GM12878 (cell line): ENCODE measurements at regions not wholly inside any gene's neighbourhood (a gene's known extent, or its start where the extent isn't known, plus 50 kb on each side); places are given as distances from the start of the nearest gene placed in this dataset.

Source experiments
- HDAC6 ChIP-seq: fragments of 200-600 bp; sonication (generic); IDR thresholded peaks from one replicate; pipeline ENCODE4 v1.8.0; 2017; ENCODE audit warnings: antibody characterized with exemption; ENCODE audit not compliant: unreplicated experiment
- SIX5 ChIP-seq: IDR thresholded peaks from 2 replicates; pipeline ENCODE4 v1.6.1; 2011; ENCODE audit warnings: mild to moderate bottlenecking, low read depth, low read length, moderate library complexity; ENCODE audit not compliant: severe bottlenecking
- TAF1 ChIP-seq: IDR thresholded peaks from 2 replicates; pipeline ENCODE4 v1.6.1; 2011; ENCODE audit warnings: mild to moderate bottlenecking, low read depth, low read length, borderline replicate concordance
- TF ChIP-seq, protein P1 (sequence below): fragments of 450-650 bp; IDR thresholded peaks from 2 replicates; pipeline ENCODE4 v1.6.1; 2018; ENCODE audit warnings: borderline replicate concordance, mild to moderate bottlenecking; ENCODE audit not compliant: partially characterized antibody
- TF ChIP-seq, protein P2 (sequence below), 3 experiments: IDR thresholded peaks in 2 of 3; conservative IDR thresholded peaks in 1 of 3; 2 replicates each; pipeline ENCODE4 v1.5.1; 2011; ENCODE audit warnings: low read depth in 3 of 3, low read length in 3 of 3, mild to moderate bottlenecking in 3 of 3, control low read depth in 2 of 3, moderate library complexity in 2 of 3, inconsistent platforms in 1 of 3, mixed read lengths in 1 of 3; ENCODE audit not compliant: control insufficient read depth in 2 of 3, insufficient read depth in 1 of 3; ENCODE audit errors: extremely low read depth in 1 of 3

DNA sequence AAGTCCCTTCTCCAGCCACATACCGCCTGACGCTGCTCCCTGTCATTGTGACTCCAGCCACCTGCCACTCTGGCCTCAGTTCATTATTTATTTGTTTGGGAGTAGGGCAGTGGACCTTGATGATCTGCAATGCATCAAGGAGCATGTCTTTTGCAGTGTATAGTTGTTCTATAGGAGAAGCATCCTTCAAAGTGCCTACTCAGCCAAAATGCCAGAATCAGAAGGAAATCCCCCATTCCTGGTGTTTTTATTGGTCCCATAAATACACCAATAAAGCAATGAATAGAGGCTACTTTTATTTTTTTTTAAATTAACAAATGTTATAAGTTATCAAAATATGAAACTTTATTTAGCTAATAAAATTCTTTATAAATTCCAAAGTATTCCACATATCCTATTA is 123.8 kb upstream of the NSMCE3 start:
- TF ChIP-seq SIX5 = no peak
- no peak for TF ChIP-seq HDAC6
- TF ChIP-seq, protein P1, sequence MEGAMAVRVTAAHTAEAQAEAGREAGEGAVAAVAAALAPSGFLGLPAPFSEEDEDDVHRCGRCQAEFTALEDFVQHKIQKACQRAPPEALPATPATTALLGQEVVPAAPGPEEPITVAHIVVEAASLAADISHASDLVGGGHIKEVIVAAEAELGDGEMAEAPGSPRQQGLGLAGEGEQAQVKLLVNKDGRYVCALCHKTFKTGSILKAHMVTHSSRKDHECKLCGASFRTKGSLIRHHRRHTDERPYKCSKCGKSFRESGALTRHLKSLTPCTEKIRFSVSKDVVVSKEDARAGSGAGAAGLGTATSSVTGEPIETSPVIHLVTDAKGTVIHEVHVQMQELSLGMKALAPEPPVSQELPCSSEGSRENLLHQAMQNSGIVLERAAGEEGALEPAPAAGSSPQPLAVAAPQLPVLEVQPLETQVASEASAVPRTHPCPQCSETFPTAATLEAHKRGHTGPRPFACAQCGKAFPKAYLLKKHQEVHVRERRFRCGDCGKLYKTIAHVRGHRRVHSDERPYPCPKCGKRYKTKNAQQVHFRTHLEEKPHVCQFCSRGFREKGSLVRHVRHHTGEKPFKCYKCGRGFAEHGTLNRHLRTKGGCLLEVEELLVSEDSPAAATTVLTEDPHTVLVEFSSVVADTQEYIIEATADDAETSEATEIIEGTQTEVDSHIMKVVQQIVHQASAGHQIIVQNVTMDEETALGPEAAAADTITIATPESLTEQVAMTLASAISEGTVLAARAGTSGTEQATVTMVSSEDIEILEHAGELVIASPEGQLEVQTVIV = no peak
- TF ChIP-seq, protein P2, sequence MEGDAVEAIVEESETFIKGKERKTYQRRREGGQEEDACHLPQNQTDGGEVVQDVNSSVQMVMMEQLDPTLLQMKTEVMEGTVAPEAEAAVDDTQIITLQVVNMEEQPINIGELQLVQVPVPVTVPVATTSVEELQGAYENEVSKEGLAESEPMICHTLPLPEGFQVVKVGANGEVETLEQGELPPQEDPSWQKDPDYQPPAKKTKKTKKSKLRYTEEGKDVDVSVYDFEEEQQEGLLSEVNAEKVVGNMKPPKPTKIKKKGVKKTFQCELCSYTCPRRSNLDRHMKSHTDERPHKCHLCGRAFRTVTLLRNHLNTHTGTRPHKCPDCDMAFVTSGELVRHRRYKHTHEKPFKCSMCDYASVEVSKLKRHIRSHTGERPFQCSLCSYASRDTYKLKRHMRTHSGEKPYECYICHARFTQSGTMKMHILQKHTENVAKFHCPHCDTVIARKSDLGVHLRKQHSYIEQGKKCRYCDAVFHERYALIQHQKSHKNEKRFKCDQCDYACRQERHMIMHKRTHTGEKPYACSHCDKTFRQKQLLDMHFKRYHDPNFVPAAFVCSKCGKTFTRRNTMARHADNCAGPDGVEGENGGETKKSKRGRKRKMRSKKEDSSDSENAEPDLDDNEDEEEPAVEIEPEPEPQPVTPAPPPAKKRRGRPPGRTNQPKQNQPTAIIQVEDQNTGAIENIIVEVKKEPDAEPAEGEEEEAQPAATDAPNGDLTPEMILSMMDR (IDR thresholded peaks at IDR 0.05 in 2 of 3, conservative IDR thresholded peaks at IDR 0.05 in 1 of 3; ENCODE audit: control insufficient read depth in 2 of 3, extremely low read depth in 1 of 3, insufficient read depth in 1 of 3, low read depth in 3 of 3, low read length in 3 of 3) = no peak
- TF ChIP-seq TAF1 = no peak
